B cell (primary cell): ENCODE measurements at regions not wholly inside any gene's neighbourhood (a gene's known extent, or its start where the extent isn't known, plus 50 kb on each side); places are given as distances from the start of the nearest gene placed in this dataset.
"Not testable (repeated sequence)": the region's sequence is repeated elsewhere in the genome, so short reads cannot be mapped to it uniquely, and the experiment has no call there.

ENCODE experiments used
- EZH2 ChIP-seq: IDR thresholded peaks from 2 replicates; pipeline ENCODE4 v1.6.1; 2012; ENCODE audit warnings: borderline replicate concordance, low read depth, mild to moderate bottlenecking, moderate library complexity, low read length; ENCODE audit not compliant: insufficient read depth, poor library complexity, severe bottlenecking
- TF ChIP-seq, protein P1 (sequence below): fragments of 200-600 bp; IDR thresholded peaks from one replicate; pipeline ENCODE4 v1.8.0; 2022; ENCODE audit warnings: antibody characterized with exemption, mild to moderate bottlenecking

DNA sequence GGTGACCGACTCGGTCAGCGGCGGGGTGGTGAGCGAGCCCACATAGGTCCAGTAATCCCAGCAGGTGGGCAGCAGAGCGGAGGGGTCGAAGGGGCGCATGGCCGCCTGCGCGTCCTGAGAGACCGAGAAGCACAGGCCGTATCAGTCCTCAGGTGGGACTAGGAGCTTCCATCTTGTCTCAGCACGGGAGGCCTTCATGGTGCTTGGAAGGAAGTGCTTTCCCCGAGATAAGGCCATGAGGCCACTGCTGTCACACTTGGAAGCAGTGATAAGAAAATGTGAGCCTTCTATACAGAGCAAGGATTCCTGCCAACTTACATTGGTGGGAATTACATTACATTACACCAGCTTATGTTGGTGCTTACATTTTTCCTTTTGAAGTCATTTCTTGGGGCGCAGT, 62.6 kb upstream of the METTL9 start:
- TF ChIP-seq, protein P1, sequence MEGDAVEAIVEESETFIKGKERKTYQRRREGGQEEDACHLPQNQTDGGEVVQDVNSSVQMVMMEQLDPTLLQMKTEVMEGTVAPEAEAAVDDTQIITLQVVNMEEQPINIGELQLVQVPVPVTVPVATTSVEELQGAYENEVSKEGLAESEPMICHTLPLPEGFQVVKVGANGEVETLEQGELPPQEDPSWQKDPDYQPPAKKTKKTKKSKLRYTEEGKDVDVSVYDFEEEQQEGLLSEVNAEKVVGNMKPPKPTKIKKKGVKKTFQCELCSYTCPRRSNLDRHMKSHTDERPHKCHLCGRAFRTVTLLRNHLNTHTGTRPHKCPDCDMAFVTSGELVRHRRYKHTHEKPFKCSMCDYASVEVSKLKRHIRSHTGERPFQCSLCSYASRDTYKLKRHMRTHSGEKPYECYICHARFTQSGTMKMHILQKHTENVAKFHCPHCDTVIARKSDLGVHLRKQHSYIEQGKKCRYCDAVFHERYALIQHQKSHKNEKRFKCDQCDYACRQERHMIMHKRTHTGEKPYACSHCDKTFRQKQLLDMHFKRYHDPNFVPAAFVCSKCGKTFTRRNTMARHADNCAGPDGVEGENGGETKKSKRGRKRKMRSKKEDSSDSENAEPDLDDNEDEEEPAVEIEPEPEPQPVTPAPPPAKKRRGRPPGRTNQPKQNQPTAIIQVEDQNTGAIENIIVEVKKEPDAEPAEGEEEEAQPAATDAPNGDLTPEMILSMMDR, result not testable (repeated sequence)
- not testable (repeated sequence) for TF ChIP-seq EZH2
